ENCODE measurements at regions not wholly inside any gene's neighbourhood (a gene's known extent, or its start where the extent isn't known, plus 50 kb on each side); places are given as distances from the start of the nearest gene placed in this dataset.
"Not testable (repeated sequence)": the region's sequence is repeated elsewhere in the genome, so short reads cannot be mapped to it uniquely, and the experiment has no call there.

DNA sequence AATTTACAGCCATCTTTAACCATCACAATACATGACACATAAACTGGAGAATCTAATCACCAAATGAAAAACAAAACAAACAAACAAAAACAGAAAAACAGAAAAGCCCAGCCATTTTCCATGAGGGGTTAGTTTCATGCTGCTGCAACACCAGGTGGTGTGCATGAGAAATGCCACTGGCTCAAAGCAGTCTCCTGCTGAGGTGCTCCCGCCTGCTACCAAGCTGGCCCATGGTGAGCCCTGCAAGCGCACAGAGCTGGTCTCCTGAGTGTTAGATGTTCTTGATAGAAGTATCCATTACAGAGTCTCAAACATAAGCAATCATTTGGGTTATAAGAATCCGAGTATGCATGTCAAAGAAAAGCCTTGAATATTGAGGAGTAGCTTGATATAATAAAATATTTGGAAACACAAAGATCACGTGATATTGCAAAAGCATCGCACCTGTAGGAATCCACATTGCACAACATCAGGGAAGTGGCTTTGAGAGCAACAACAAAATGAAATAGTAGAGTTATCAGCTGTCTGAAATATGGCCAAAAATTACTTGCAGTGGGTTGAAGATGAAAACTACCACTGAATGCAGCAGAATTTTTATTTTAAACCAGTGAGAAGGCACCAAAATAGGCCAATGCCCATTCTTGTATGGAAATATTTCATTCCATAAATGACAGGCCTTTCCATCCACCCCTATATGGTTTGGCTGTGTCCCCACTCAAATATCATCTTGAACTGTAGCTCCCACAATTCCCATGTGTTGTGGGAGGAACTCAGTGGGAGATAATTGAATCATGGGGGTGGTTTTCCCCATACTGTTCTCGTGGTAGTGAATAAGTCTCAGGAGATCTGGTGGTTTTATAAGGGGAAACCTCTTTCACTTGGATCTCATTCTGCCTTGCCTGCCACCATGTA lies 194.8 kb downstream of the SYK start:
- H3K9me3 ChIP-seq (replicated peaks): no peaks in the 10 kb centered on the region
- no peaks in the 10 kb centered on the region for H3K4me1 ChIP-seq

GRCh38 chr9:90998573-90998972 lies 197.0 kb downstream of the SYK start:
- Histone ChIP-seq H3K9me3 (replicated peaks) (no peaks in the 10 kb centered on the region), H3K36me3 (no peaks in the 10 kb centered on the region), H3K27ac (no peak overlapping the region), H3K27me3 (no peaks in the 10 kb centered on the region), H3K4me3 (no peak overlapping the region), H3K4me1 (no peaks in the 10 kb centered on the region)
- DNase-seq: no peak

More for the DNA sequence above, 194.8 kb downstream of the SYK start:
- no peak overlapping the region for H3K4me3 ChIP-seq
- H3K27me3 ChIP-seq: no peaks in the 10 kb centered on the region
- no peak overlapping the region for H3K27ac ChIP-seq
- no peak for DNase-seq
- H3K36me3 ChIP-seq: no peaks in the 10 kb centered on the region

GRCh38 chr9:90999425-91000397 lies 198.1 kb downstream of the SYK start:
- no peaks in the 10 kb centered on the region for H3K4me1 ChIP-seq
- H3K36me3 ChIP-seq: no peaks in the 10 kb centered on the region
- no peak for DNase-seq
- no peaks in the 10 kb centered on the region for H3K9me3 ChIP-seq (replicated peaks)
- H3K27ac ChIP-seq: no peak overlapping the region
- H3K4me3 ChIP-seq: no peak overlapping the region
- no peaks in the 10 kb centered on the region for H3K27me3 ChIP-seq

- H3K27me3 ChIP-seq: no peaks in the 10 kb centered on the region
- no peak overlapping the region for H3K4me3 ChIP-seq
- H3K36me3 ChIP-seq: no peaks in the 10 kb centered on the region
- DNase-seq: peak; percentile 24 to 49
- H3K4me1 ChIP-seq: no peaks in the 10 kb centered on the region
- no peaks in the 10 kb centered on the region for H3K9me3 ChIP-seq (replicated peaks)
- H3K27ac ChIP-seq: no peak overlapping the region
Observed at GRCh38 chr9:91001146-91001611, 199.6 kb downstream of the SYK start.

- no peaks in the 10 kb centered on the region for H3K9me3 ChIP-seq (replicated peaks)
- no peak overlapping the region for H3K4me3 ChIP-seq
- no peak for DNase-seq
- H3K27ac ChIP-seq: no peak overlapping the region
- 0 out of 2 replicates have a peak, but pooled peaks cover 4% of the 10 kb centered on the region for H3K27me3 ChIP-seq
- no peaks in the 10 kb centered on the region for H3K4me1 ChIP-seq
- no peaks in the 10 kb centered on the region for H3K36me3 ChIP-seq
Observed at GRCh38 chr9:91004484-91004883, 202.9 kb downstream of the SYK start.

DNA sequence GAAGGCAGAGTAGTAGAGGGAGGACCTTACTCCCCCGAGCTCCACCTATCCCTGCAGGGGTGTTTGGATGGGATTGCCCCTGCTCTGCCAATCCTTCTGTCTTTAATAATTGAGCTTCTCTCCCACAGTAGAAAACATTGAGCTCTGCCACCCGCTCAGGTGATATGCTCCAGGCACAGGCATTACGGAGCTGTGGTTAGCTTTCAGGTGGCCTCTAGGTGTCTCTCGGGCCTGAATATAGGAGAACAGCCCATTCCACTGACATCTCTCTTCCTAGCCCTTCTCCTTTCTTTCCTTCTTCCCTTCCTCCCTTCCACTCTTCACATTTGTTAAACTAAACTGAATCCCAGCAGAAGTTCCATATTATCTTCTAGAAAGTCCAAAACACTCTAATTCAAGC lies 203.4 kb downstream of the SYK start:
- 0 out of 2 replicates have a peak, but pooled peaks cover 4% of the 10 kb centered on the region for H3K27me3 ChIP-seq
- no peak overlapping the region for H3K27ac ChIP-seq
- no peaks in the 10 kb centered on the region for H3K9me3 ChIP-seq (replicated peaks)
- DNase-seq: no peak
- H3K4me3 ChIP-seq: no peak overlapping the region
- no peaks in the 10 kb centered on the region for H3K4me1 ChIP-seq
- H3K36me3 ChIP-seq: no peaks in the 10 kb centered on the region

DNA sequence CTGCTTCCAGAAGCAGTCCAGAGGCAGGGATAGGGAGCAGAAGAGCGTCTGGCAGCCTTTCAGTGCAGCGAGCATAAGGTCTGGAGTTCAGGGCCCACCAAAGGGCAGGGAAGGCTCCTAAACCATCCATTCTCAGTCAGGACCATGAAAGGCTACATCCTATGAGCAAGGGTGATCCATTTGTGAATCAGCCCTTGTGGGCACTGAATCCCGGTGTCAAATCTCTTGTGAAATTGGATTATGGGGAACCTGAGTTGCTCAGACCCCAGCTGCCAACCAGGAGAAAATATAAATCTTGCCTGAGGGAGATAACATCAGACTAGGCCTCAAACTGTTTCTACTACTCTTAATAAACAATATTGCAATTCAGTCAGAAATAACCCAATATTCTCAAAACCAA lies 204.4 kb downstream of the SYK start:
- H3K27ac ChIP-seq: no peak overlapping the region
- DNase-seq: no peak
- no peaks in the 10 kb centered on the region for H3K9me3 ChIP-seq (replicated peaks)
- no peaks in the 10 kb centered on the region for H3K4me1 ChIP-seq
- H3K27me3 ChIP-seq: 0 out of 2 replicates have a peak, but pooled peaks cover 4% of the 10 kb centered on the region
- no peak overlapping the region for H3K4me3 ChIP-seq
- H3K36me3 ChIP-seq: no peaks in the 10 kb centered on the region

- Histone ChIP-seq H3K4me3 (no peak overlapping the region), H3K9me3 (replicated peaks) (no peaks in the 10 kb centered on the region), H3K27ac (no peak overlapping the region), H3K36me3 (no peaks in the 10 kb centered on the region), H3K4me1 (no peaks in the 10 kb centered on the region), H3K27me3 (0 out of 2 replicates have a peak, but pooled peaks cover 4% of the 10 kb centered on the region)
- no peak for DNase-seq
Observed at GRCh38 chr9:91008568-91008967, 206.9 kb downstream of the SYK start.

- DNase-seq: no peak
- Histone ChIP-seq H3K9me3 (replicated peaks) (no peaks in the 10 kb centered on the region), H3K4me1 (no peaks in the 10 kb centered on the region), H3K27ac (no peak overlapping the region), H3K36me3 (no peaks in the 10 kb centered on the region), H3K27me3 (peaks cover 2% of the 10 kb centered on the region), H3K4me3 (no peak overlapping the region)
Observed at GRCh38 chr9:91011891-91012290, 210.3 kb downstream of the SYK start.

GRCh38 chr9:91012933-91013841 lies 211.6 kb downstream of the SYK start:
- Histone ChIP-seq H3K4me3 (no peak overlapping the region), H3K9me3 (replicated peaks) (no peaks in the 10 kb centered on the region), H3K27ac (no peak overlapping the region), H3K36me3 (no peaks in the 10 kb centered on the region), H3K27me3 (peaks cover 4% of the 10 kb centered on the region), H3K4me1 (no peaks in the 10 kb centered on the region)
- DNase-seq: no peak

DNA sequence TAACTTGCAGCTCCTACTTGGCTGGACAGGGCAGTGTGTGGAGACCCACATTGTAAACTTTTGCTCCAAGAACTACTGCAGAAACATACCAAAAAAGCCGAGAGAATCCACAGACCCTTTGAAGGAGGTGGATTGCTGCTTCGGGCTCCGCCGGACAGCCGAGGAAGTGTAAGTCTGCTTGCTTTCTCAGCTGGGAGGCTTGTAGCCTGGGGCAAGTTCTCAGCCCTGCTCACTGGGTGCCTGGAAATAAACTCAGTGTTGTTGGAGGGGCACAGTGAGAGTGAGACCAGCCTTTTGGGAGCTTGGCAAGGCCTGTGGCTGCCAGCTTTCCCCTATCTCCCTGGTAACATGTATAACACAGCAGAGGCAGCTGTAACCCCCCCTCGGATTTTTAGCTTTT lies 215.6 kb downstream of the SYK start:
- Histone ChIP-seq H3K36me3 (no peaks in the 10 kb centered on the region), H3K4me3 (no peak overlapping the region), H3K27ac (no peak overlapping the region), H3K9me3 (replicated peaks) (no peaks in the 10 kb centered on the region), H3K4me1 (no peaks in the 10 kb centered on the region), H3K27me3 (peaks cover 4% of the 10 kb centered on the region)
- DNase-seq: no peak

- H3K27ac ChIP-seq; H3K4me3 ChIP-seq; H3K36me3 ChIP-seq; DNase-seq; H3K9me3 ChIP-seq (replicated peaks); H3K27me3 ChIP-seq; H3K4me1 ChIP-seq: not testable (repeated sequence)
Observed at GRCh38 chr9:91019871-91020270, 218.3 kb downstream of the SYK start.

GRCh38 chr9:91021656-91022055 lies 220.0 kb downstream of the SYK start:
- not testable (repeated sequence) for H3K9me3 ChIP-seq (replicated peaks); H3K36me3 ChIP-seq; H3K27ac ChIP-seq; DNase-seq; H3K4me3 ChIP-seq; H3K27me3 ChIP-seq; H3K4me1 ChIP-seq

DNA sequence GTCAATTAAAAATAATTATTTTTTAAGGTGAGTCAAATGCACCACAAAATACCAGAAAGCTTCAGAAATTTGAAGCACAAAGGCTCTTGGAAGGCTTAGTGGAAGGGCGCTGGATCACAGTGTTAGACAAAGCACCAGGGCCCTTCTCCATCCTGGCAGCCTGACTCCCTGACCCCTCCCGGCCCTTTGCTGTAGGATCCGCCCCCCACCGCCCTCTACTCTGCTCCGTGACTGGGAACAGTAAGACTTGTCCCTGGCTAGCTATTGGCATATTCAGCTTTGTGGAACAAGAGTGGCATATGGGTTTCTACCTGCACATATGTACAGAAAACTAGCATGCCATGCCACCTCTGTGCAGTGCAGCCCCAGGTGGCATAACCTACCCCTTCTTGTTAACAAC lies 222.1 kb downstream of the SYK start:
- Histone ChIP-seq H3K4me3 (no peak overlapping the region), H3K27me3 (no peaks in the 10 kb centered on the region), H3K9me3 (replicated peaks) (no peaks in the 10 kb centered on the region), H3K4me1 (no peaks in the 10 kb centered on the region), H3K27ac (no peak overlapping the region), H3K36me3 (no peaks in the 10 kb centered on the region)
- DNase-seq: no peak
